ENCODE measurements at regions not wholly inside any gene's neighbourhood (a gene's known extent, or its start where the extent isn't known, plus 50 kb on each side); places are given as distances from the start of the nearest gene placed in this dataset.

DNA sequence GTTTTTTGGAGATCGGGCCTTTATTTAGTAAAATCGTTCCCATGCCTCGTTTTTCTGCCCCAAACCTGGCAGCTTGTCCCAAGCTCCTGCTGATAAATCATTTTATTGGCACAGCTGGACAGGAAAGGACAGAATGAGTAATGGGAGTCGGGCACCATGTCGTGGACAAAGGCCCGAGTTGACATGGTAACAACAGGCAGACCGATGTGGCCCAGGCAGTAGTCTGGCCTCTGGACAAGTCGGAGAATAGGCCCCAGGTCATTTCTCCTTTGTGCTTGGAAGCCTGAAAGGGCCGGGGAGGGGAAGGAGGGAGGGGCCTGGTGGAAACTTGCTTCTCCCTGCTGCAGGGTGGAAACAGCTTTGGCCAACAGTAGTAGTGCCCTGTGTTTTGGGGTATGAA is 234.9 kb downstream of the SUDS3 start:
- DNase-seq: no peak

DNA sequence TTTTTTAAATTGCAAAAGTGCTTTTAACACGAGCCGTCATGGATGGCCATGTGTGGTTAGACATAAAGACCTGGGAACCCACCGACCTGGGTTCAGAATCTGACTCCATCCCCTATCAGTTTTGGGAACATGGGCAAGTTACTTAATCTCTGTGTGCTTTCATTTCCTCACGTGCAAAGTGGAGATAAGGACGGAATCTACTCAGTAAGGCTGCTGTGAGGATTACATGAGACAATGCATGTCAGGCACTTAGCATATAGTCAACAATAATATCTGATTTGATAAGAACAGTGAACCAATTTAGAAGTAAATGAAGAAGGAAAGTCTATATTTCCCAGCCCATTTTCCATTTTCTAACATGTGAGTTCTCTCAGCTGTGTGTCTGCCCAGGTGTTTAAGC is 235.4 kb downstream of the SUDS3 start:
- DNase-seq: no peak

DNA sequence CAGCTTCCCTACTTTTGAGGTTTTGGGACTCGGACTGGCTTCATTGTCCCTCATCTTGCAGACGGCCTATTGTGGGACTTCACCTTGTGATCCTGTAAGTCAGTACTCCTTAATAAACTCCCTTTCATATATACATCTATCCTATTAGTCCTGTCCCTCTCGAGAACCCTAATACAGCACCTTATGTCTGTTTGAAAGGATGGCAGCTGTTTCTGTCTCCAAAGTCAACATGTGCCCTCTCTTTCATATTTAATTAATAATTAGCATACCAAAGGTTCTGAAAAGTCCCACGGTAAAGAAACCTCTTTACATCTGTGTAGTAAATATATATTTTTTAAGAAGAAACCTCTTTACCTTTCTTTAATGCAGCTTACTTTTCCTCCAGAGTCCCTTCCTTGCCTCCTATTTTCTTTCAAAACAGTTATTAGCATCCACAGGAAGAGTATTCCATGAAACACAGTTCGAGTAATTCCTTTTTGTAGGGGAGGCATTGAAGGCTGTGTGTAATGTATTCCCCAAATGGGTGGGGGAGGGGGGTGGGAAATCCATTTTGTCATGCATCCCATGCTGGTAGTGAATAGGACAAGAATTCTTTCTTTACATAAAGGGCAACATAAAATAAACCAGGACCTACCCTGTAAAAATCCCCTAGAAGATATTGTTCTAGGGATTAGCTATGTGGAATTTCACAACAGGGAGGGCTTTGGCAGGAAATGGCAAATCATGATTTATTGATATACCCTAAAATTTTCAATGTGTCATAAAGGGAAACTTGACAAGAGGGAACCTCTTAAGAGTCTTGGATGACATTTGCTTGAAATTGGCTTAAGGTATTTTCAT is 241.5 kb downstream of the SUDS3 start:
- DNase-seq: no peak

DNA sequence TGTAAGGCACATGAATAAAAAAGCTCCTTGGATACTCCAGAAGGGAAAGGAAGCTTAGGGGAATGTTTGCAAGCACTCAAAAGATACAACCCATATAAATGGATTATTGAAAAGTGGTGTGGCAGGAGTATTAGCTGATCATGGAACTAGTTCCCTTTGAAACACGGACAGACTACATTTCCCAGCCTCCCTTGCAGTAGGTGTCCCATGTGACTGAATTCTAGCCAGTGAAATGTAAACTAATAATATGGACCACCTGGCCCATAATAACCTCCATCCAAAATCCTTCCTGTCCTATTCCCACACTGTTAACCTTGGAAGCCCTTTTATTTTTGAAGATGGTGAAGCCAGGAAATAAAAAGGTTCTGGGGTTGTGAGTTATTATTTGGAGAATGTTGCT is 242.3 kb downstream of the SUDS3 start:
- DNase-seq: no peak

DNA sequence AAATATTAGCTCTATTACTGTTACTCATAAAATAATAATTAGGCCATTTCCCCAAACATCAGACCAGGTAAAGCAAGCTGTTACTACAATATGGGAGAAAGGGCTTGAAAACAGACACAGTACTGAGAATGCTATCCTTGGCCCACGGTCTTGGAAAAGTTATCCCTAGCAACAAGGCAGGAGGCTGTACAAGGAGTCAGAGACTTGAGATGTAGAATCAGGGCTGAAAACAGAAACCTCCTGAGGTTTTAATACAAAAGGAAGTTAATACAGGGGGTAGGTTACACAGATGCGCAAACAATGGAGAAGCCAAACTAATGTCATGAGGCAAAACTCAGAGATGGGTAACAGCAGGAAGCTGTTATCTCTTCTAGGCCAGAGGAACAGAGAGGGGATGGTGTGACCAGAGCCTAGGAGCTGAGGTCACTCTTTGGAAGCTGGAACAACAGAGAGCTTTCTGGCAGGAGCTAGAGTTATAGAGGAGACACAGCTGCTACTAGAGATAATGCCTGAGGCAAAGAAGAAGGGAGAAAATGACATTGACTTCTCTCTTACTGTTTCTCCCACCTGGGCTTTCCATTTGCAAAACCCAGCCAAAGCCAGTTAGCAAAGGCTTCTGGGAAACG is 248.8 kb downstream of the SUDS3 start:
- no peak for DNase-seq

GRCh38 chr12:118633071-118633470 is 256.7 kb downstream of the SUDS3 start:
- no peak for DNase-seq

DNA sequence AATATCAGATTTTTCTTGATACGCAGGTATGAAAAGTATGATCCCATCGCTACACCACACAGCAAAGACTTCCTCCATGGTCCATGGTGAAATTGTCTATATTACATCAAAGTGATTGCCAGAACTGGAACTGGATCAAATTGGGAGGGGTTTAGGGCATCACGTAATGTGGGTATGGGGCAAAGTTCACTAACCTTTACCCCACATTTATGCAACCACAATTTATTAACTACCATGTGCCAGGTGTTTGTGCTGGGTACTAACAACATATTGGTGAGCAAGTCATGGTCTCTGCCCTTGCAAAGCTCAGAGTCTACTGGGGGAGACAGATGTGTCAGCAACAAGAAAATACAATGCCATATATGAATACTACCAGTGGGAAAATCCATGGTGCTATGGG is 258.9 kb downstream of the SUDS3 start:
- no peak for DNase-seq

GRCh38 chr12:118637767-118638370 is 261.5 kb downstream of the SUDS3 start:
- DNase-seq: no peak

GRCh38 chr12:118641249-118641648 is 264.9 kb downstream of the SUDS3 start:
- no peak for DNase-seq

GRCh38 chr12:118645219-118645618 is 268.9 kb downstream of the SUDS3 start:
- DNase-seq: no peak

DNA sequence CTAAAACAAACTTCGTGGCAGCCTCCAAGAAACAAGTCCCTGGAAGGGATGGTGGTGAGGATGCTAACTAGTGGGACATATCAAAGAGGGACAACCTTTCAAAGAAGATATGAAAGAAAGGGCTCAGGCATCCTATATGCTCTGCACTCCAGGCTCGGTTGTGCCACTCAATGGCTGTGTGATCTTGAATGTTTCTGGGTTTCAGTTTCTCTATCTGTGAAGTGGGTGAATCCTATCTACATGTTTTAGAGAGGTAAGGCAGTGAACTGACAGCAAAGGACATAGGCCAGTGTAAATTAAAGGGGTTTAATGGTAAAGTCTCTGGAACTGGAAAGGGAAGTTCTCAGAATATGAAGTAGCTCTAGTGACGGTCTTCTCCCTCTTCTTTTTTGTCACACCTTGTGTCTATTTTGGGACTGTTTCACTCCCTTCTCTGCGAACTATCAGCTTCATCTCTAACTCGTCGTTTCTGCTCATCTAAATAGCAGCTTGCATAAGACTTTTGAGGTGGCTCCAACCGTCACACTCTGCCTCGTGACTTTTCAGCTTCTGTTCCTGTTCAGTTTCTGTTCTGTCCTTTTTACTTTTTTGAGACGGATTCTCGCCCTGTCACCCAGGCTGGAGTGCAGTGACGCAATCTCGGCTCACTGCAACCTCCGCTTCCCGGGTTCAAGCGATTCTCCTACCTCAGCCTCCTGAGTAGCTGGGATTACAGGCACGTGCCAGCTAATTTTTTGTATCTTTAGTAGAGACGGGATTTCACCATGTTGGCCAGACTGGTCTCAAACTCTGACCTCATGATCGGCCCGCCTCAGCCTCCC is 273.6 kb downstream of the SUDS3 start:
- DNase-seq: no peak

GRCh38 chr12:118650586-118650960 is 274.2 kb downstream of the SUDS3 start:
- no peak for DNase-seq

- no peak for DNase-seq
Measured at GRCh38 chr12:118651487-118651886, 275.1 kb downstream of the SUDS3 start.

- DNase-seq: no peak
Measured at GRCh38 chr12:118655588-118655987, 279.2 kb downstream of the SUDS3 start.

- no peak for DNase-seq
Measured at GRCh38 chr12:118680356-118680963, 300.9 kb upstream of the SRRM4 start.

DNA sequence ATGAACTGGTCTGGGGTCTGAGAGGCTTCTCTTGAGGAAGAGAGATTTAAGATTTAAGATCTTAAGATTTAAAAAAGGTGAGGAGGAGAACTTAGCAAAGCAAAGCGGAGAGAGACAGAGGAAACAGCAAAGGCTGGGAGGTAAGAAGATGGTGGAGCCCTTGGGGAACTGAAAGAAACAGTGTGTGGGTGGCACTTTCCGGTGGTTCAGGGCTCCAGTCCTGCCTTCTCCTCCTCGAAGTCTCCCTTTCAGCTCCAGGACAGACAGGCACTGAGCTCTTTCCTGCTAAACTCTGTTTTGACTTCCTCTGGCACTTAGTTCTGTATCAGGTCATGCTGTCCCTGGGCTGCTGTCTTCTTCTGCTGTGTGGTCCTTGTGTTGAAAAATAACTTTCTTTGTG is 298.7 kb upstream of the SRRM4 start:
- no peak for DNase-seq

DNA sequence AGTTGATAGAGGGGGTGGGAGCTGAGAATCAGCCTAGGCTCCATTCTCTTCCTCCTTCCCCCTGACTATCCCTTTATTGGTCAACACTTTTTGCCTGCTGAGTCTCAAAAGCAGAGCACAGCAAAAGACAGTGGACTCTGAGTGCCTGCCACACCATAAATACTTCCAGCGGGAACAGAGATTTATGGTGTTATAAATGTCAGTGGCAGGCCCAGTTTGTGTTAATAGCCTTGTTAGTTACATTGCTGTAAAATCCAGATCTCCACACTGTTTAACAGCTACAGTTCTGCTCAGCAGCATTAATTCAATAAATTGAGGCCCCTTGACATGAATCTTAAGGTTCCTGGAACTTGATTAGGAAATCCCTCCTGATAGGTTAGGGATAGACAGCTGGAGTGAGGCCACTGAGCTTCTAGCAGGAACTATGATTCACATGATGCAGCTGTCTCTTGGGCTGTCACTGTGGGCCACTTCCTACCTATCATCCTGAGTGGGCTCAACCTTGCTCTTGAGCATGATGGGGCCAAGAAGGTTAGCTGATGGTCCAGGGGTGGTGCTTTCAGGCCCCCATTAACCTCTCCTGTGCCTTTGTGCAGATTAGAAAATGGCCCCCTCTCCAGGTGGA is 295.2 kb upstream of the SRRM4 start:
- no peak for DNase-seq

DNA sequence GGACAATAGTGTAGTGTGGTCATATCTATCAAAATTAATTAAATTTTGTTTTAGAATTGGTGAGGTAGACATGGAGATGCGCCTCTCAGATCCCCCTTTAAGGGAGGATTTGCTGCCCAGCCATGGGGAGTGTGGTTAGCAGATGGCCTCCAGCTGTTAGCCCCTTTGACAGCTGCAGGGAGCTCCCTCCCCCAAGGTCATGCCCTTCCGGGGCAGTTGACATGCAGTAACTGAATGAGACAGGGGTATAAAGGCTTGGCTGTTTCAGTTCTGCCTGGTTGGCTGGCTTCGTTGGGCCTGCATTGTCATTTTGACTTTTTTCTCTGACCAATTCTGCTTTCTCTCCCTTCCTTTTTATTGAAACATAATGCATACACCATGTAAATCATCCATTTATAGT is 291.5 kb upstream of the SRRM4 start:
- DNase-seq: no peak

DNA sequence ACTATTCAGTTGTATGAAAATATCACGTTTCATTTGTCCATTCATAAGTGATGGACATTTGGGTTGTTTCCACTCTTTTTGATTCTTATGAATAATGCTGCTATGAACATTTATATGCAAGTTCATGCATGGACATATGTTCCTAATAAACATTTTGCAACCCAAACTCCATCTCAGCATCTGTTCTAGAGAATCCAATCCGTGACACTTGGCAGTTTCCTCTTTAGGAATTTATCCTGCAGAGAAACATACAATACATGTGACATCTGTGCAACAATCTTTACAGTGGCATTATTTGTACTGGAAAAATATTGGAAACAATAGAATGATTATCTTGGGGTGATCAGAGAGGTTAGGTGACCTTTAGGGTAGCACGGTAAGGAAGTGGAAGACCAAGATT is 290.8 kb upstream of the SRRM4 start:
- DNase-seq: no peak

DNA sequence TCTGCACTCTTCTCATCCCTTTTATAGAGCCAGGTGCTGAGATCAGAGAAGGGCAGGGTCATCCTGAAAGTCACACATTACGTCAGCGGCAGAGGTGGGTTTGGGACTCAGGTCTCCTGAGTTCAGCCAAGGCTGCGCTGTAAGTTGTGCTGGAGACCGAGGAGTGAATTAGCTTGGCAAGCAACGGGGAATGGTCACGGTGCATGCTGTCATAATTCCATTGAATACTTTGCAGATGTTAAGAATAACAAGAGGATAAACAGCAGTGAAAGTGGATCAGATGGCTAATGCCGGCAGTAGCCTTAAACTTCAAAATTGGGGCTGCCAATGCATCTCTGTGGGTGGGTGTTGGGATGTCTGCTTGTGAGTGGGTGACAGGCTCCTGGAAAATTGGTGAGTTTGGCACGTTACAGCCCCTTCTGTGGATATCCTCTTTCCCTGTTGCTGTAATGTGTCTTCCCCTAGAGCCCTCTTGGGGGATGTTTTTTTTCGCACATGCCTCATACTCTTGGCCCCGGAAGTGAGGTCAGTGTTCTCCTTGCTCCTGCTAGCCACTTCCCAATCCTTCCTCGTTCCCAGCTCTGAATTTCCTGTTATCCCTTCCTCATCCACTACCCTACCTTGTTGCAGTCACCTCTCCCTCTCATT is 287.1 kb upstream of the SRRM4 start:
- DNase-seq: no peak

DNA sequence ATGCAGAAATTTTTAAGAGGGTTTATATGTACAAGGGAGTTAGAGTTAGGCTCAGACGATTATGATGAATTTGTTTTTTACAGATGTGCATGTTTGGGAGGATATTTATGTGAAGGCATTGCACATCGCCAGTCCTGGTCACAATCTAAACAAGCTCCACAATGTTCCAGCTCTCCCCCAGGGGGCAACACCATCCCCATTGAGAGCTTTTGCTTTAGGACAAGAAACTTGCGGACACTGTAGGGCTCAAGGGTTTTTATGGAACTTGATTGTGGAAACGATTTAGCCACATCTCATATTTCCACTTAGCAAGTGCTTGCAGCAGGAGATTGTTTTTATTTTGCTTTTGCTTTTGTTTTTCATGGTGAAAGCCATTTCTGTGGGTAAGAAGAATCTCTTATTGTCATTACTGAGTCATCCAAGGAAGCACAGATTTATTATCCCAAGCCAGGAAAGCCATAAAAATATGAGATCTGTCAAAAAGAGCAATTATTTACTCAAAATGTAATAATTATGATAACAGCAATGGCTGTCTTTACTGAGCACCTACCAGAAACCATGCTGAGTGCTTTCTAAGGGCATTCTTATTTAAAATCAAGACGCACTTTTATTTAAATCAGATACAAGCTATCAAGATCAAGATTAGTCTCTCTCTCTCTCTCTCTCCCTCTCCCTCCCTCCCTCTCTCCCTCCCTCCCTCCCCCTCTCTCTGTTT is 276.7 kb upstream of the SRRM4 start:
- no peak for DNase-seq
